OCI-LY3 (cell line): ENCODE measurements at regions not wholly inside any gene's neighbourhood (a gene's known extent, or its start where the extent isn't known, plus 50 kb on each side); places are given as distances from the start of the nearest gene placed in this dataset.

Experiments used
- H2AFZ ChIP-seq: fragments of 200-600, 300-600 bp; shearing (Covaris generic); 2 replicates; pipeline ENCODE4 v1.6.0; 2014; ENCODE audit warnings: antibody characterized with exemption, low read depth, low read length
- H3K27ac ChIP-seq: fragments of 200-600, 300-600 bp; sonication (generic); 2 replicates; pipeline ENCODE4 v1.5.1; 2014; ENCODE audit warnings: mild to moderate bottlenecking, low read length, moderate library complexity, mixed read lengths
- H3K27me3 ChIP-seq: fragments of 200-600, 300-600 bp; sonication (generic); 2 replicates; pipeline ENCODE4 v1.6.1; 2014; ENCODE audit warnings: low read depth, low read length, mixed read lengths
- H3K36me3 ChIP-seq: fragments of 200-600, 300-600 bp; sonication (generic); replicated peaks from 2 replicates; pipeline ENCODE3; 2014; ENCODE audit warnings: low read depth, low read length, mixed read lengths
- H3K4me1 ChIP-seq: fragments of 300-600, 200-600 bp; sonication (generic); 2 replicates; pipeline ENCODE4 v1.6.1; 2014; ENCODE audit warnings: low read length, mixed read lengths
- H3K4me2 ChIP-seq: fragments of 200-600, 300-600 bp; sonication (generic); 2 replicates; pipeline ENCODE4 v1.6.1; 2014; ENCODE audit warnings: low read length, mixed read lengths
- H3K4me3 ChIP-seq: fragments of 300-600, 200-600 bp; sonication (generic); 2 replicates; pipeline ENCODE4 v1.5.1; 2014; ENCODE audit warnings: antibody characterized with exemption, mild to moderate bottlenecking, low read length, moderate library complexity
- H3K79me2 ChIP-seq: fragments of 300-600, 200-600 bp; shearing (Covaris generic); 2 replicates; pipeline ENCODE4 v1.6.1; 2014; ENCODE audit warnings: mild to moderate bottlenecking, low read length, mixed read lengths
- H3K9ac ChIP-seq: fragments of 300-600, 200-600 bp; shearing (Covaris generic); 2 replicates; pipeline ENCODE4 v1.6.0; 2014; ENCODE audit warnings: mild to moderate bottlenecking, low read length, moderate library complexity
- H3K9me3 ChIP-seq: fragments of 200-600, 300-600 bp; shearing (Covaris generic); 2 replicates; pipeline ENCODE4 v1.6.1; 2014; ENCODE audit warnings: low read length, mixed read lengths; ENCODE audit not compliant: insufficient read depth
- H4K20me1 ChIP-seq: fragments of 200-600, 300-600 bp; sonication (generic); 2 replicates; pipeline ENCODE4 v1.6.1; 2016; ENCODE audit warnings: low read length, mixed read lengths; ENCODE audit not compliant: insufficient read depth
- CTCF ChIP-seq: fragments of 200-600, 300-600 bp; sonication (generic); IDR thresholded peaks from 2 replicates; pipeline ENCODE4 v1.5.1; 2014; ENCODE audit warnings: antibody characterized with exemption, low read length, low read depth
- EZH2phosphoT487 ChIP-seq: fragments of 200-600 bp; shearing (Covaris generic); IDR thresholded peaks from 2 replicates; pipeline ENCODE4 v1.6.1; 2018; ENCODE audit warnings: antibody characterized with exemption, mixed run types, low read depth

- H3K4me1 ChIP-seq: no peaks in the 10 kb centered on the region
- H3K4me2 ChIP-seq: no peak overlapping the region
- H3K9me3 ChIP-seq: no peaks in the 10 kb centered on the region
- H4K20me1 ChIP-seq: no peaks in the 10 kb centered on the region
- no peak for TF ChIP-seq CTCF
- TF ChIP-seq EZH2phosphoT487: no peak
- H3K27me3 ChIP-seq: peaks cover 22% of the 10 kb centered on the region
- no peak overlapping the region for H2AFZ ChIP-seq
- no peaks in the 10 kb centered on the region for H3K36me3 ChIP-seq
- no peak overlapping the region for H3K9ac ChIP-seq
- no peak overlapping the region for H3K4me3 ChIP-seq
- no peak overlapping the region for H3K27ac ChIP-seq
- no peaks in the 10 kb centered on the region for H3K79me2 ChIP-seq
These were observed 89.9 kb downstream of the TSEN15 start for GRCh38 chr1:184141361-184141880.

GRCh38 chr1:184143449-184143848 is 91.9 kb downstream of the TSEN15 start:
- no peak overlapping the region for H3K9ac ChIP-seq
- H2AFZ ChIP-seq: no peak overlapping the region
- H3K4me2 ChIP-seq: no peak overlapping the region
- no peaks in the 10 kb centered on the region for H3K79me2 ChIP-seq
- peaks cover 36% of the 10 kb centered on the region for H3K27me3 ChIP-seq
- no peak overlapping the region for H3K4me3 ChIP-seq
- no peak overlapping the region for H3K27ac ChIP-seq
- H3K36me3 ChIP-seq: no peaks in the 10 kb centered on the region
- peak; percentile 23 for TF ChIP-seq CTCF
- no peak for TF ChIP-seq EZH2phosphoT487
- no peaks in the 10 kb centered on the region for H3K9me3 ChIP-seq
- H4K20me1 ChIP-seq: no peaks in the 10 kb centered on the region
- no peaks in the 10 kb centered on the region for H3K4me1 ChIP-seq

- H3K27me3 ChIP-seq: peaks cover 36% of the 10 kb centered on the region
- no peaks in the 10 kb centered on the region for H4K20me1 ChIP-seq
- no peak overlapping the region for H3K9ac ChIP-seq
- H2AFZ ChIP-seq: no peak overlapping the region
- no peak overlapping the region for H3K4me3 ChIP-seq
- no peak overlapping the region for H3K4me2 ChIP-seq
- H3K36me3 ChIP-seq: no peaks in the 10 kb centered on the region
- no peak overlapping the region for H3K27ac ChIP-seq
- no peaks in the 10 kb centered on the region for H3K79me2 ChIP-seq
- H3K9me3 ChIP-seq: no peaks in the 10 kb centered on the region
- no peaks in the 10 kb centered on the region for H3K4me1 ChIP-seq
- no peak for TF ChIP-seq CTCF
- no peak for TF ChIP-seq EZH2phosphoT487
These were observed 93.6 kb downstream of the TSEN15 start for GRCh38 chr1:184145083-184145482.

- H3K4me3 ChIP-seq: no peak overlapping the region
- no peaks in the 10 kb centered on the region for H3K9me3 ChIP-seq
- H2AFZ ChIP-seq: no peak overlapping the region
- H3K4me1 ChIP-seq: no peaks in the 10 kb centered on the region
- no peaks in the 10 kb centered on the region for H3K79me2 ChIP-seq
- H3K9ac ChIP-seq: no peak overlapping the region
- no peaks in the 10 kb centered on the region for H3K36me3 ChIP-seq
- peaks cover 44% of the 10 kb centered on the region for H3K27me3 ChIP-seq
- TF ChIP-seq CTCF (no peak), EZH2phosphoT487 (no peak)
- no peak overlapping the region for H3K27ac ChIP-seq
- no peaks in the 10 kb centered on the region for H4K20me1 ChIP-seq
- no peak overlapping the region for H3K4me2 ChIP-seq
These were observed 94.7 kb downstream of the TSEN15 start for GRCh38 chr1:184146202-184146601.
